HCT116 (cell line): ENCODE measurements at regions not wholly inside any gene's neighbourhood (a gene's known extent, or its start where the extent isn't known, plus 50 kb on each side); places are given as distances from the start of the nearest gene placed in this dataset.

ENCODE experiments used
- ATAC-seq: fragments of 200-7000 bp; cut with Tn5 transposase; 2 replicates; pipeline ENCODE4 v1.9.1; 2020; ENCODE audit warnings: mild to moderate bottlenecking, moderate library complexity
- BruUV-seq: library from RNA; stranded (reverse); fragments of 400-500 nt; replicated peaks from 2 replicates; lab custom pipeline; 2021; lab: Mats Ljungman, UMichigan
- CTCF ChIA-PET: fragments of 300-600 bp; sonication (Branson Sonifier 250); formaldehyde crosslinking; loops from one replicate; lab custom pipeline; 2021; ENCODE audit warnings: antibody characterized with exemption; lab: Charles Lee
- POLR2A ChIA-PET: fragments of 300-600, 350-600 bp; sonication (Branson Sonifier 250); formaldehyde crosslinking; loops from one replicate; lab custom pipeline; 2021; ENCODE audit warnings: antibody characterized with exemption; lab: Charles Lee
- RAD21 ChIA-PET, 2 experiments: fragments of 300-600 bp; sonication (Branson Sonifier 250); formaldehyde crosslinking; loops; one replicate each; lab custom pipeline; 2023; ENCODE audit warnings: low total read pairs in 2 of 2; ENCODE audit not compliant: uncharacterized antibody in 2 of 2, unreplicated experiment in 2 of 2, low non-redundant PET in 1 of 2; lab: Charles Lee
- DNase-seq: peaks from one replicate; pipeline ENCODE4 v3.0.0-alpha.2; 2010; ENCODE audit warnings: low read depth, low spot score
- H2AFZ ChIP-seq: fragments of 200-600 bp; shearing (Covaris generic), sonication (generic); 2 replicates; pipeline ENCODE4 v1.6.1; 2017; ENCODE audit warnings: low read depth, mixed run types, mixed read lengths, antibody characterized with exemption, low read length; ENCODE audit not compliant: poor library complexity, severe bottlenecking
- H3K27ac ChIP-seq: 2 replicates; pipeline ENCODE4 v1.5.1; 2012; ENCODE audit warnings: low read depth, low read length
- H3K27me3 ChIP-seq: fragments of 200-600 bp; sonication (generic); 2 replicates; pipeline ENCODE4 v1.6.1; 2016; ENCODE audit warnings: mixed run types, low read length, mixed read lengths; ENCODE audit not compliant: insufficient read depth
- H3K36me3 ChIP-seq, 2 experiments: fragments of 200-500 bp in 1 of 2; fragments of 200-600 bp in 1 of 2; sonication (Bioruptor generic) in 1 of 2; sonication (generic) in 1 of 2; 2 replicates each; pipeline versions ENCODE4 v1.5.1 to v1.6.1; 2014 to 2016; ENCODE audit warnings: low read length in 2 of 2, inconsistent platforms in 1 of 2, mixed read lengths in 1 of 2, mixed run types in 1 of 2; ENCODE audit not compliant: insufficient read depth in 2 of 2, control insufficient read depth in 1 of 2
- H3K4me1 ChIP-seq, 2 experiments: fragments of 200-600 bp in 1 of 2; sonication (generic) in 1 of 2; 2 replicates each; pipeline versions ENCODE4 v1.5.1 to v1.6.1; 2012 to 2017; ENCODE audit warnings: low read length in 2 of 2, inconsistent platforms in 1 of 2, mild to moderate bottlenecking in 1 of 2, mixed read lengths in 1 of 2, mixed run types in 1 of 2, moderate library complexity in 1 of 2; ENCODE audit not compliant: insufficient read depth in 2 of 2, control insufficient read depth in 1 of 2
- H3K4me2 ChIP-seq: fragments of 200-600 bp; sonication (generic); 2 replicates; pipeline ENCODE4 v1.6.1; 2017; ENCODE audit warnings: mixed run types, low read length, mixed read lengths
- H3K4me3 ChIP-seq, 2 experiments: fragments of 200-600 bp in 1 of 2; sonication (generic) in 1 of 2; replicated peaks in 1 of 2; 2 replicates each; pipeline ENCODE4 v1.5.1; 2011 to 2016; ENCODE audit warnings: low read length in 2 of 2, control low read depth in 1 of 2, low read depth in 1 of 2, mild to moderate bottlenecking in 1 of 2, mixed read lengths in 1 of 2, mixed run types in 1 of 2
- H3K79me2 ChIP-seq: fragments of 200-600 bp; sonication (generic); 2 replicates; pipeline ENCODE4 v1.6.1; 2017; ENCODE audit warnings: mild to moderate bottlenecking, mixed run types, low read length, moderate library complexity, mixed read lengths; ENCODE audit not compliant: insufficient read depth
- H3K9ac ChIP-seq: fragments of 200-600 bp; sonication (generic); 2 replicates; pipeline ENCODE4 v1.6.1; 2016; ENCODE audit warnings: low read length, mixed read lengths
- H3K9me2 ChIP-seq: fragments of 200-600 bp; sonication (generic), shearing (Covaris generic); 2 replicates; pipeline ENCODE4 v1.6.1; 2017; ENCODE audit warnings: mixed run types, mild to moderate bottlenecking, moderate library complexity; ENCODE audit not compliant: insufficient read depth
- H3K9me3 ChIP-seq, 2 experiments: fragments of 200-500 bp in 1 of 2; fragments of 200-600 bp in 1 of 2; sonication (Bioruptor generic) in 1 of 2; sonication (generic) in 1 of 2; 2 replicates each; pipeline ENCODE4 v1.6.1; 2014 to 2017; ENCODE audit warnings: low read length in 2 of 2, mixed read lengths in 2 of 2, inconsistent platforms in 1 of 2, low read depth in 1 of 2, mild to moderate bottlenecking in 1 of 2, mixed run types in 1 of 2, moderate library complexity in 1 of 2; ENCODE audit not compliant: control insufficient read depth in 1 of 2, insufficient read depth in 1 of 2
- H4K20me1 ChIP-seq: fragments of 200-600 bp; sonication (generic), shearing (Covaris generic); 2 replicates; pipeline ENCODE4 v1.6.1; 2017; ENCODE audit warnings: mixed run types, mild to moderate bottlenecking, moderate library complexity; ENCODE audit not compliant: insufficient read depth
- EGR1 ChIP-seq: IDR thresholded peaks from 2 replicates; pipeline ENCODE4 v1.6.1; 2012; ENCODE audit warnings: low read depth
- EZH2 ChIP-seq: fragments of 200-600 bp; sonication (generic); IDR thresholded peaks from 2 replicates; pipeline ENCODE4 v1.6.1; 2017; ENCODE audit warnings: antibody characterized with exemption, mixed run types
- EZH2phosphoT487 ChIP-seq: fragments of 200-600 bp; IDR thresholded peaks from 2 replicates; pipeline ENCODE4 v1.6.1; 2018; ENCODE audit warnings: antibody characterized with exemption, borderline replicate concordance
- FOSL1 ChIP-seq: IDR thresholded peaks from 2 replicates; pipeline ENCODE4 v1.6.1; 2012; ENCODE audit warnings: low read depth
- JUND ChIP-seq: IDR thresholded peaks from 2 replicates; pipeline ENCODE4 v1.6.1; 2012
- POLR2A ChIP-seq: IDR thresholded peaks from 2 replicates; pipeline ENCODE4 v1.7.0; 2011; ENCODE audit warnings: borderline replicate concordance; ENCODE audit not compliant: insufficient read depth, insufficient read length; ENCODE audit errors: extremely low read depth
- RAD21 ChIP-seq: IDR thresholded peaks from 2 replicates; pipeline ENCODE4 v1.6.1; 2012; ENCODE audit warnings: low read depth, mild to moderate bottlenecking
- SIN3A ChIP-seq: IDR thresholded peaks from 2 replicates; pipeline ENCODE4 v1.6.1; 2012; ENCODE audit warnings: low read depth
- TCF7L2 ChIP-seq: IDR thresholded peaks from 2 replicates; pipeline ENCODE4 v1.7.0; 2011; ENCODE audit warnings: borderline replicate concordance, inconsistent platforms; ENCODE audit not compliant: insufficient read depth, insufficient read length; ENCODE audit errors: extremely low read depth
- ZNF274 ChIP-seq: fragments of 200-500 bp; sonication (Bioruptor generic); IDR thresholded peaks from 2 replicates; pipeline ENCODE4 v1.6.1; 2014; ENCODE audit warnings: mild to moderate bottlenecking, low read depth, low read length, inconsistent platforms
- intact Hi-C: fragments of 100-400 bp; cut with micrococcal nuclease; formaldehyde crosslinking; loops from 2 replicates; pipeline ENCODE4 v1.10.0; 2022
- TF ChIP-seq, protein P1 (sequence below): IDR thresholded peaks from 2 replicates; pipeline ENCODE4 v1.6.1; 2012; ENCODE audit warnings: low read depth
- TF ChIP-seq, protein P2 (sequence below): IDR thresholded peaks from 2 replicates; pipeline ENCODE4 v1.6.1; 2012
- TF ChIP-seq, protein P3 (sequence below): IDR thresholded peaks from 2 replicates; pipeline ENCODE4 v1.6.1; 2012
- TF ChIP-seq, protein P4 (sequence below), 3 experiments: fragments of 200-600 bp in 1 of 3; sonication (generic) in 1 of 3; IDR thresholded peaks in 2 of 3; conservative IDR thresholded peaks in 1 of 3; 2 replicates each; pipeline ENCODE4 v1.5.1; 2012 to 2017; ENCODE audit warnings: low read depth in 2 of 3, low read length in 2 of 3, antibody characterized with exemption in 1 of 3, borderline replicate concordance in 1 of 3, control low read depth in 1 of 3, mild to moderate bottlenecking in 1 of 3, mixed read lengths in 1 of 3, mixed run types in 1 of 3, moderate library complexity in 1 of 3; ENCODE audit not compliant: insufficient read depth in 1 of 3

DNA sequence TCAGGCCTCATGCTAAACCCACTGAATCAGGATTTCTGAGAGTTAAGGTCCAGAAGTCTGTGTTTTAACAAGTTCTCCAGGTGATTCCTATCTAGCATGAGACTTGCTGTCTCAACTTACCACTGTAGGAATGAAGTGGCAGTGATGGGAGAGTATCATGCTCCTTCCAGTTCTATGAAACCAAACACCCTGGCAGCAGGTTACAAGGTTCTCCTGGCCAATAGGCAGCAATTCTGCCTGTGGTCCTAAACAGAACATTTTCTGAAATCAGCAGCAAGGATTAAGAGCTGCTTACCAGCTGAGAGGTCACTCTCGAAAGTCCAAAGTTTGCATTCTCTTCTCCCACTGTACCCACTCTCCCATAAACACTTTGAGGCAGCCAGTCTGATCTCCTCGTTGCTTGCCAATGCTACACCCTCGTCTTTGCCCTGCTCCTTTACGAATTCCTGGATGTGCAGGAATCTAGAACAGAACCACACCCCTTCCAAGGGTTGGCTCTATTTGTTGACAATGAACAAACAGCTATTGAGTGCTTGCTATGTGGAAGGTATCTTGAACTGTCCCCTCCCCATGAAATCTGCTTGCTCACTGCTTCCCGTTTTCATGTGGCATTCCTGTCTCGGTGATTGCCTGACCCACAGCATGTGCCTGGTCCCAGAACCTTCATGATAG is 100.5 kb downstream of the TMEM174 start (continued):
- TF ChIP-seq, protein P1, sequence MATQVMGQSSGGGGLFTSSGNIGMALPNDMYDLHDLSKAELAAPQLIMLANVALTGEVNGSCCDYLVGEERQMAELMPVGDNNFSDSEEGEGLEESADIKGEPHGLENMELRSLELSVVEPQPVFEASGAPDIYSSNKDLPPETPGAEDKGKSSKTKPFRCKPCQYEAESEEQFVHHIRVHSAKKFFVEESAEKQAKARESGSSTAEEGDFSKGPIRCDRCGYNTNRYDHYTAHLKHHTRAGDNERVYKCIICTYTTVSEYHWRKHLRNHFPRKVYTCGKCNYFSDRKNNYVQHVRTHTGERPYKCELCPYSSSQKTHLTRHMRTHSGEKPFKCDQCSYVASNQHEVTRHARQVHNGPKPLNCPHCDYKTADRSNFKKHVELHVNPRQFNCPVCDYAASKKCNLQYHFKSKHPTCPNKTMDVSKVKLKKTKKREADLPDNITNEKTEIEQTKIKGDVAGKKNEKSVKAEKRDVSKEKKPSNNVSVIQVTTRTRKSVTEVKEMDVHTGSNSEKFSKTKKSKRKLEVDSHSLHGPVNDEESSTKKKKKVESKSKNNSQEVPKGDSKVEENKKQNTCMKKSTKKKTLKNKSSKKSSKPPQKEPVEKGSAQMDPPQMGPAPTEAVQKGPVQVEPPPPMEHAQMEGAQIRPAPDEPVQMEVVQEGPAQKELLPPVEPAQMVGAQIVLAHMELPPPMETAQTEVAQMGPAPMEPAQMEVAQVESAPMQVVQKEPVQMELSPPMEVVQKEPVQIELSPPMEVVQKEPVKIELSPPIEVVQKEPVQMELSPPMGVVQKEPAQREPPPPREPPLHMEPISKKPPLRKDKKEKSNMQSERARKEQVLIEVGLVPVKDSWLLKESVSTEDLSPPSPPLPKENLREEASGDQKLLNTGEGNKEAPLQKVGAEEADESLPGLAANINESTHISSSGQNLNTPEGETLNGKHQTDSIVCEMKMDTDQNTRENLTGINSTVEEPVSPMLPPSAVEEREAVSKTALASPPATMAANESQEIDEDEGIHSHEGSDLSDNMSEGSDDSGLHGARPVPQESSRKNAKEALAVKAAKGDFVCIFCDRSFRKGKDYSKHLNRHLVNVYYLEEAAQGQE: no peak
- TF ChIP-seq, protein P2, sequence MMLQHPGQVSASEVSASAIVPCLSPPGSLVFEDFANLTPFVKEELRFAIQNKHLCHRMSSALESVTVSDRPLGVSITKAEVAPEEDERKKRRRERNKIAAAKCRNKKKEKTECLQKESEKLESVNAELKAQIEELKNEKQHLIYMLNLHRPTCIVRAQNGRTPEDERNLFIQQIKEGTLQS: no peak
- no peak for TF ChIP-seq RAD21
- no peak for TF ChIP-seq EZH2phosphoT487
- TF ChIP-seq, protein P3, sequence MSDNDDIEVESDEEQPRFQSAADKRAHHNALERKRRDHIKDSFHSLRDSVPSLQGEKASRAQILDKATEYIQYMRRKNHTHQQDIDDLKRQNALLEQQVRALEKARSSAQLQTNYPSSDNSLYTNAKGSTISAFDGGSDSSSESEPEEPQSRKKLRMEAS: no peak
- TF ChIP-seq EGR1: no peak
- no peak for TF ChIP-seq TCF7L2

DNA sequence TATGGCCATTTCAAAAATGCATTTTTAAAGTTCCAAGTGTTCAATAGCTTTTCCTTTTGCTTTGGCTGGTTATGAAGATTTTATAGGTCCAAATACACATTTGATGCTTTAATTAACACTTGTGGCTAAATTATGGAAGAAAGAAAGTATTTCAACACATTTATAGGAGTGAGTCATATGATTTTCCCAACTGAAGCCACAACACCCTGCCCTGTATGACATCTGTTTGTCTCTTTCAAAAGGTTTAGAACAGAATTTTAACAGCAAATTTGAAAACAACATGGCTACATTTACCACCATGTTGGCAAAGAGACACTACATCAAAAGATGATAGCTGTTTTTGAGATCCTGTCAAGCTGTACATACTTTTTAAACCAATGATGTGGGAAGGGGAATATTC is 99.4 kb downstream of the TMEM174 start:
- H3K9me3 ChIP-seq: no peaks in the 10 kb centered on the region
- ATAC-seq (no peak), DNase-seq (no peak)
- RAD21 ChIA-PET: no interaction called here
- CTCF ChIA-PET: no interaction called here
- H3K9ac ChIP-seq: no peak overlapping the region
- H3K36me3 ChIP-seq: no peaks in the 10 kb centered on the region
- H3K4me3 ChIP-seq: no peak overlapping the region
- no peaks in the 10 kb centered on the region for H3K79me2 ChIP-seq
- H3K9me2 ChIP-seq: no peaks in the 10 kb centered on the region
- no peaks in the 10 kb centered on the region for H3K4me1 ChIP-seq
- BruUV-seq: no TSS peak
- intact Hi-C loops: no loop called here
- no peak overlapping the region for H2AFZ ChIP-seq
- H3K4me2 ChIP-seq: no peak overlapping the region
- POLR2A ChIA-PET: no interaction called here
- no peaks in the 10 kb centered on the region for H3K27me3 ChIP-seq
- no peak overlapping the region for H3K27ac ChIP-seq
- H4K20me1 ChIP-seq: no peaks in the 10 kb centered on the region
- TF ChIP-seq FOSL1: no peak
- TF ChIP-seq JUND: no peak
- TF ChIP-seq SIN3A: no peak
- TF ChIP-seq ZNF274: no peak
- TF ChIP-seq, protein P1: no peak
- TF ChIP-seq, protein P4, sequence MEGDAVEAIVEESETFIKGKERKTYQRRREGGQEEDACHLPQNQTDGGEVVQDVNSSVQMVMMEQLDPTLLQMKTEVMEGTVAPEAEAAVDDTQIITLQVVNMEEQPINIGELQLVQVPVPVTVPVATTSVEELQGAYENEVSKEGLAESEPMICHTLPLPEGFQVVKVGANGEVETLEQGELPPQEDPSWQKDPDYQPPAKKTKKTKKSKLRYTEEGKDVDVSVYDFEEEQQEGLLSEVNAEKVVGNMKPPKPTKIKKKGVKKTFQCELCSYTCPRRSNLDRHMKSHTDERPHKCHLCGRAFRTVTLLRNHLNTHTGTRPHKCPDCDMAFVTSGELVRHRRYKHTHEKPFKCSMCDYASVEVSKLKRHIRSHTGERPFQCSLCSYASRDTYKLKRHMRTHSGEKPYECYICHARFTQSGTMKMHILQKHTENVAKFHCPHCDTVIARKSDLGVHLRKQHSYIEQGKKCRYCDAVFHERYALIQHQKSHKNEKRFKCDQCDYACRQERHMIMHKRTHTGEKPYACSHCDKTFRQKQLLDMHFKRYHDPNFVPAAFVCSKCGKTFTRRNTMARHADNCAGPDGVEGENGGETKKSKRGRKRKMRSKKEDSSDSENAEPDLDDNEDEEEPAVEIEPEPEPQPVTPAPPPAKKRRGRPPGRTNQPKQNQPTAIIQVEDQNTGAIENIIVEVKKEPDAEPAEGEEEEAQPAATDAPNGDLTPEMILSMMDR (IDR thresholded peaks at IDR 0.05 in 2 of 3, conservative IDR thresholded peaks at IDR 0.05 in 1 of 3; ENCODE audit: borderline replicate concordance in 1 of 3, insufficient read depth in 1 of 3, low read depth in 2 of 3, low read length in 2 of 3): no peak
- no peak for TF ChIP-seq RAD21
- no peak for TF ChIP-seq TCF7L2
- no peak for TF ChIP-seq POLR2A
- no peak for TF ChIP-seq EZH2
- TF ChIP-seq, protein P2: no peak
